Natural killer cell (primary cell): ENCODE measurements at regions not wholly inside any gene's neighbourhood (a gene's known extent, or its start where the extent isn't known, plus 50 kb on each side); places are given as distances from the start of the nearest gene placed in this dataset.

Experiments
- ATAC-seq, 3 donors: fragments of 150-1000 bp in 2 of 3; fragments of 200-7000 bp in 1 of 3; cut with Tn5 transposase; 1 replicate in 1 of 3; 2 replicates in 2 of 3; pipeline ENCODE4 v1.10.0; 2021; ENCODE audit warnings: mild to moderate bottlenecking in 2 of 3, moderate library complexity in 2 of 3
- DNase-seq, 2 donors: peaks; one replicate each; pipeline versions ENCODE4 v3.0.0 to v3.0.0-alpha.2; 2013 to 2021; ENCODE audit warnings: mixed read lengths in 1 of 2
- H3K27ac ChIP-seq: one replicate; pipeline ENCODE4 v1.5.1; 2013; ENCODE audit warnings: mild to moderate bottlenecking, low read length
- H3K27me3 ChIP-seq: one replicate; pipeline ENCODE4 v1.6.1; 2013; ENCODE audit warnings: low read length; ENCODE audit not compliant: control insufficient read depth, insufficient read depth
- H3K36me3 ChIP-seq: one replicate; pipeline ENCODE4 v1.6.1; 2013; ENCODE audit warnings: low read length; ENCODE audit not compliant: control insufficient read depth, insufficient read depth
- H3K4me1 ChIP-seq: one replicate; pipeline ENCODE4 v1.6.1; 2013; ENCODE audit warnings: low read length; ENCODE audit not compliant: control insufficient read depth, insufficient read depth
- H3K4me3 ChIP-seq: one replicate; pipeline ENCODE4 v1.5.1; 2013; ENCODE audit warnings: low read length
- H3K9me3 ChIP-seq: one replicate; pipeline ENCODE4 v1.6.1; 2013; ENCODE audit warnings: low read length; ENCODE audit not compliant: control insufficient read depth, insufficient read depth
- H3K27ac Mint-ChIP-seq, 2 donors: one replicate each; pipeline ENCODE4 v1.8.0; 2022; ENCODE audit warnings: mild to moderate bottlenecking in 2 of 2, mixed read lengths in 2 of 2, moderate library complexity in 1 of 2
- H3K27me3 Mint-ChIP-seq, 2 donors: one replicate each; pipeline ENCODE4 v1.8.0; 2022; ENCODE audit warnings: low read depth in 2 of 2, mixed read lengths in 2 of 2
- H3K36me3 Mint-ChIP-seq: one replicate; pipeline ENCODE4 v1.8.0; 2022; ENCODE audit warnings: mixed read lengths
- H3K4me1 Mint-ChIP-seq, 2 donors: one replicate each; pipeline ENCODE4 v1.8.0; 2022; ENCODE audit warnings: mixed read lengths in 2 of 2
- H3K4me3 Mint-ChIP-seq: one replicate; pipeline ENCODE4 v1.8.0; 2022; ENCODE audit warnings: mild to moderate bottlenecking, moderate library complexity, mixed read lengths
- H3K9me3 Mint-ChIP-seq, 2 donors: one replicate each; pipeline ENCODE4 v1.8.0; 2022; ENCODE audit warnings: mixed read lengths in 2 of 2
- CTCF ChIP-seq: fragments of 200-600 bp; IDR thresholded peaks from one replicate; pipeline ENCODE4 v1.8.0; 2022; ENCODE audit warnings: antibody characterized with exemption
- WGBS: methylation state at CpG from one replicate; pipeline ENCODE4 v1.1.7; 2013; ENCODE audit warnings: missing lambda C conversion rate; ENCODE audit not compliant: insufficient coverage; 5-methylcytosine and 5-hydroxymethylcytosine counted together
- intact Hi-C: fragments of 100-400 bp; cut with micrococcal nuclease; formaldehyde crosslinking; loops from one replicate; pipeline ENCODE4 v1.14.2; 2022

- Histone ChIP-seq H3K9me3 (peaks cover 10% of the 10 kb centered on the region), H3K4me3 (no peak overlapping the region), H3K27ac (no peak overlapping the region), H3K27me3 (no peaks in the 10 kb centered on the region), H3K4me1 (no peaks in the 10 kb centered on the region), H3K36me3 (no peaks in the 10 kb centered on the region)
- intact Hi-C loops, result no loop called here
- Mint-ChIP-seq H3K9me3 (peaks cover 14 to 26% of the 10 kb centered on the region in 2 donors), H3K27ac (no peak overlapping the region), H3K4me3 (no peak overlapping the region), H3K36me3 (no peaks in the 10 kb centered on the region), H3K27me3 (no peaks in the 10 kb centered on the region), H3K4me1 (no peaks in the 10 kb centered on the region)
- no peak for ATAC-seq
- no peak for DNase-seq
- TF ChIP-seq CTCF, result no peak
- WGBS, result 90% methylated on average over 2 of the region's 3 CpGs
Observed at GRCh38 chr5:145497052-145497451, 338.1 kb downstream of the PRELID2 start.

GRCh38 chr5:145495741-145496140, 339.4 kb downstream of the PRELID2 start:
- no peaks in the 10 kb centered on the region for H3K27me3 Mint-ChIP-seq
- Histone ChIP-seq H3K27ac (no peak overlapping the region), H3K27me3 (no peaks in the 10 kb centered on the region), H3K4me3 (no peak overlapping the region), H3K4me1 (no peaks in the 10 kb centered on the region), H3K9me3 (peaks cover 7% of the 10 kb centered on the region), H3K36me3 (no peaks in the 10 kb centered on the region)
- DNase-seq (no peak), ATAC-seq (no peak)
- no peak overlapping the region for H3K27ac Mint-ChIP-seq
- H3K4me1 Mint-ChIP-seq, result no peaks in the 10 kb centered on the region
- WGBS, result 96% methylated on average over 2 of the region's 2 CpGs
- intact Hi-C loops, result no loop called here
- no peaks in the 10 kb centered on the region for H3K36me3 Mint-ChIP-seq
- peaks cover 10 to 23% of the 10 kb centered on the region in 2 donors for H3K9me3 Mint-ChIP-seq
- TF ChIP-seq CTCF, result no peak
- no peak overlapping the region for H3K4me3 Mint-ChIP-seq

GRCh38 chr5:145495196-145495595, 339.9 kb downstream of the PRELID2 start:
- no peak overlapping the region for H3K27ac Mint-ChIP-seq
- no peaks in the 10 kb centered on the region for H3K36me3 ChIP-seq
- no peak overlapping the region for H3K4me3 Mint-ChIP-seq
- no peak for DNase-seq
- no peak for ATAC-seq
- no peaks in the 10 kb centered on the region for H3K4me1 Mint-ChIP-seq
- no peak for TF ChIP-seq CTCF
- H3K27me3 Mint-ChIP-seq, result no peaks in the 10 kb centered on the region
- peaks cover 12 to 19% of the 10 kb centered on the region in 2 donors for H3K9me3 Mint-ChIP-seq
- H3K27ac ChIP-seq, result no peak overlapping the region
- no peaks in the 10 kb centered on the region for H3K4me1 ChIP-seq
- 88% methylated on average over 1 of the region's 1 CpG for WGBS
- intact Hi-C loops, result no loop called here
- H3K36me3 Mint-ChIP-seq, result no peaks in the 10 kb centered on the region
- H3K4me3 ChIP-seq, result no peak overlapping the region
- H3K27me3 ChIP-seq, result no peaks in the 10 kb centered on the region
- H3K9me3 ChIP-seq, result peaks cover 7% of the 10 kb centered on the region

GRCh38 chr5:145493435-145493834, 341.7 kb downstream of the PRELID2 start:
- H3K27ac ChIP-seq, result no peak overlapping the region
- H3K4me3 ChIP-seq, result no peak overlapping the region
- no peaks in the 10 kb centered on the region for H3K36me3 ChIP-seq
- Mint-ChIP-seq H3K27ac (no peak overlapping the region), H3K36me3 (no peaks in the 10 kb centered on the region), H3K4me3 (no peak overlapping the region), H3K9me3 (peaks cover 12 to 18% of the 10 kb centered on the region in 2 donors), H3K4me1 (no peaks in the 10 kb centered on the region), H3K27me3 (no peaks in the 10 kb centered on the region)
- peaks cover 7% of the 10 kb centered on the region for H3K9me3 ChIP-seq
- DNase-seq (no peak), ATAC-seq (no peak)
- intact Hi-C loops, result no loop called here
- 85% methylated on average over 3 of the region's 3 CpGs for WGBS
- H3K27me3 ChIP-seq, result no peaks in the 10 kb centered on the region
- no peak for TF ChIP-seq CTCF
- no peaks in the 10 kb centered on the region for H3K4me1 ChIP-seq
